HepG2 (cell line): ENCODE measurements at regions not wholly inside any gene's neighbourhood (a gene's known extent, or its start where the extent isn't known, plus 50 kb on each side); places are given as distances from the start of the nearest gene placed in this dataset.

Experiments
- ATAC-seq: fragments of 200-7000 bp; cut with Tn5 transposase; 3 replicates; pipeline ENCODE4 v1.9.1; 2020; ENCODE audit warnings: mild to moderate bottlenecking, moderate library complexity
- BruUV-seq: library from RNA; stranded (reverse); fragments of 400-500 nt; replicated peaks from 2 replicates; lab custom pipeline; 2021; lab: Mats Ljungman, UMichigan
- CTCF ChIA-PET: fragments of 300-600 bp; formaldehyde crosslinking; extraction: SDS; loops from one replicate; lab custom pipeline; 2021; ENCODE audit warnings: low total read pairs, inconsistent platforms, low intra/inter-chr PET ratio; lab: Yijun Ruan, JAX
- POLR2A ChIA-PET: fragments of 350-600 bp; sonication (Branson Sonifier 250); formaldehyde crosslinking; loops from one replicate; lab custom pipeline; 2020; ENCODE audit warnings: antibody characterized with exemption, inconsistent platforms; lab: Yijun Ruan, JAX
- DNase-seq: peaks from one replicate; pipeline ENCODE4 v3.0.0-alpha.2; 2015; ENCODE audit warnings: low spot score
- FAIRE-seq: peaks from 3 replicates; lab custom pipeline; 2011; peaks lifted over from hg19 to GRCh38; lab: Jason Lieb, UNC
- H2AFZ ChIP-seq: one replicate; pipeline ENCODE4 v1.6.1; 2011; ENCODE audit warnings: low read length, inconsistent platforms
- H3K27ac ChIP-seq: fragments of 300-600 bp; 3 replicates; pipeline ENCODE4 v1.8.0; 2011; ENCODE audit warnings: mixed run types, mild to moderate bottlenecking, mixed read lengths, low read length, inconsistent platforms; ENCODE audit not compliant: insufficient read depth; ENCODE audit errors: extremely low read length
- H3K27me3 ChIP-seq, 2 experiments: fragments of 200-600 bp in 1 of 2; 2 replicates in 1 of 2; 3 replicates in 1 of 2; pipeline versions ENCODE4 v1.6.0 to v1.8.0; 2011; ENCODE audit warnings: low read length in 2 of 2, mild to moderate bottlenecking in 2 of 2, moderate library complexity in 2 of 2, inconsistent platforms in 1 of 2; ENCODE audit not compliant: insufficient read depth in 2 of 2, control insufficient read depth in 1 of 2
- H3K36me3 ChIP-seq, 2 experiments: fragments of 200-600 bp in 1 of 2; replicated peaks in 1 of 2; 2 replicates in 1 of 2; 3 replicates in 1 of 2; pipeline versions ENCODE4 v1.5.1 to v1.8.0; 2011; ENCODE audit warnings: low read length in 2 of 2, inconsistent platforms in 1 of 2; ENCODE audit not compliant: insufficient read depth in 2 of 2, control insufficient read depth in 1 of 2
- H3K4me1 ChIP-seq: 2 replicates; pipeline ENCODE4 v1.5.1; 2012; ENCODE audit warnings: low read length, inconsistent platforms; ENCODE audit not compliant: insufficient read depth
- H3K4me2 ChIP-seq: 2 replicates; pipeline ENCODE4 v1.6.0; 2011; ENCODE audit warnings: low read depth, low read length, inconsistent platforms
- H3K4me3 ChIP-seq, 3 experiments: fragments of 200-600 bp in 1 of 3; sonication (generic), shearing (Covaris generic) in 1 of 3; replicated peaks in 1 of 3; 2 replicates each; pipeline ENCODE4 v1.5.1; 2011 to 2016; ENCODE audit warnings: low read length in 3 of 3, inconsistent platforms in 2 of 3, low read depth in 2 of 3, mild to moderate bottlenecking in 2 of 3, control low read depth in 1 of 3, mixed read lengths in 1 of 3; ENCODE audit not compliant: insufficient read depth in 1 of 3
- H3K79me2 ChIP-seq: one replicate; pipeline ENCODE4 v1.6.1; 2011; ENCODE audit warnings: low read length, inconsistent platforms; ENCODE audit not compliant: insufficient read depth
- H3K9ac ChIP-seq: 2 replicates; pipeline ENCODE4 v1.6.0; 2011; ENCODE audit warnings: mild to moderate bottlenecking, low read depth, low read length, inconsistent platforms; ENCODE audit not compliant: insufficient read depth
- H3K9me3 ChIP-seq: 2 replicates; pipeline ENCODE4 v1.5.1; 2012; ENCODE audit warnings: mild to moderate bottlenecking, low read length
- H4K20me1 ChIP-seq: 2 replicates; pipeline ENCODE4 v1.6.0; 2011; ENCODE audit warnings: inconsistent platforms, mild to moderate bottlenecking, low read length, moderate library complexity; ENCODE audit not compliant: insufficient read depth
- CEBPB ChIP-seq: IDR thresholded peaks from 2 replicates; pipeline ENCODE4 v1.6.1; 2011; ENCODE audit warnings: low read depth, low read length, improper control_type of control experiment, borderline replicate concordance
- FOXM1 ChIP-seq: sonication (generic); formaldehyde crosslinking; IDR thresholded peaks from 2 replicates; pipeline ENCODE4 v1.5.0; 2020; ENCODE audit warnings: missing genetic modification reagents
- HMG20A ChIP-seq: IDR thresholded peaks from 2 replicates; pipeline ENCODE4 v1.6.1; 2016; ENCODE audit warnings: borderline replicate concordance
- HNRNPK ChIP-seq: fragments of 200-400 bp; formaldehyde crosslinking; IDR thresholded peaks from 2 replicates; pipeline ENCODE4 v1.6.1; 2018; ENCODE audit warnings: low read length, low read depth, moderate library complexity, mild to moderate bottlenecking; ENCODE audit not compliant: poor library complexity, severe bottlenecking
- HOXA9 ChIP-seq: sonication (generic); formaldehyde crosslinking; IDR thresholded peaks from 2 replicates; pipeline ENCODE4 v1.8.1; 2022; ENCODE audit warnings: missing genetic modification reagents, mild to moderate bottlenecking, moderate library complexity, borderline replicate concordance
- LCORL ChIP-seq, 2 experiments: fragments of 450-650 bp in 1 of 2; sonication (generic) in 1 of 2; formaldehyde crosslinking in 1 of 2; IDR thresholded peaks; 2 replicates each; pipeline versions ENCODE4 v1.5.0 to v1.6.1; 2017 to 2020; ENCODE audit warnings: antibody characterized with exemption in 1 of 2, missing genetic modification reagents in 1 of 2
- NFIC ChIP-seq: IDR thresholded peaks from 2 replicates; pipeline ENCODE4 v1.6.1; 2012; ENCODE audit warnings: mild to moderate bottlenecking, low read length, inconsistent platforms
- ONECUT2 ChIP-seq: sonication (generic); formaldehyde crosslinking; IDR thresholded peaks from 2 replicates; pipeline ENCODE4 v1.4.0; 2020; ENCODE audit warnings: missing genetic modification reagents
- RAD51 ChIP-seq: fragments of 450-650 bp; IDR thresholded peaks from 2 replicates; pipeline ENCODE4 v1.6.1; 2016; ENCODE audit warnings: borderline replicate concordance
- RBM22 ChIP-seq: fragments of 200-400 bp; formaldehyde crosslinking; optimal IDR thresholded peaks from 2 replicates; pipeline ENCODE3; 2017; ENCODE audit warnings: mild to moderate bottlenecking, low read length, moderate library complexity
- SAFB2 ChIP-seq: sonication (generic); formaldehyde crosslinking; IDR thresholded peaks from 2 replicates; pipeline ENCODE4 v1.5.1; 2020; ENCODE audit warnings: missing genetic modification reagents, low read depth, mild to moderate bottlenecking, borderline replicate concordance
- SALL1 ChIP-seq: sonication (generic); formaldehyde crosslinking; IDR thresholded peaks from 2 replicates; pipeline ENCODE4 v1.8.0; 2022; ENCODE audit warnings: mild to moderate bottlenecking, missing genetic modification reagents
- TEAD2 ChIP-seq: sonication (generic); formaldehyde crosslinking; IDR thresholded peaks from 2 replicates; pipeline ENCODE4 v1.9.0; 2021; ENCODE audit warnings: missing genetic modification reagents
- ZNF7 ChIP-seq: IDR thresholded peaks from 2 replicates; pipeline ENCODE4 v1.6.1; 2016; ENCODE audit warnings: missing biosample characterization, missing genetic modification reagents
- ZNF891 ChIP-seq: sonication (generic); formaldehyde crosslinking; IDR thresholded peaks from 2 replicates; pipeline ENCODE4 v1.5.0; 2020; ENCODE audit warnings: mild to moderate bottlenecking, missing genetic modification reagents
- WGBS: methylation state at CpG from one replicate; pipeline ENCODE4 v1.1.6; 2017; ENCODE audit warnings: low lambda C conversion rate; 5-methylcytosine and 5-hydroxymethylcytosine counted together
- in situ Hi-C: cut with HindIII; loops from 2 replicates; pipeline ENCODE4 v1.10.0; 2017; ENCODE audit warnings: low pct_unique_long_range_greater_than_20kb; ENCODE audit not compliant: extremely low pct_ligation_motif_present
- intact Hi-C: fragments of 100-400 bp; cut with micrococcal nuclease; formaldehyde crosslinking; loops from one replicate; pipeline ENCODE4 v1.10.0; 2022; ENCODE audit not compliant: unreplicated experiment
- TF ChIP-seq, protein P1 (sequence below): IDR thresholded peaks from 2 replicates; pipeline ENCODE4 v1.6.1; 2012; ENCODE audit warnings: low read depth, low read length, improper control_type of control experiment
- TF ChIP-seq, protein P2 (sequence below): sonication (generic); formaldehyde crosslinking; IDR thresholded peaks from 2 replicates; pipeline ENCODE4 v1.4.0; 2020; ENCODE audit warnings: missing genetic modification reagents, borderline replicate concordance

DNA sequence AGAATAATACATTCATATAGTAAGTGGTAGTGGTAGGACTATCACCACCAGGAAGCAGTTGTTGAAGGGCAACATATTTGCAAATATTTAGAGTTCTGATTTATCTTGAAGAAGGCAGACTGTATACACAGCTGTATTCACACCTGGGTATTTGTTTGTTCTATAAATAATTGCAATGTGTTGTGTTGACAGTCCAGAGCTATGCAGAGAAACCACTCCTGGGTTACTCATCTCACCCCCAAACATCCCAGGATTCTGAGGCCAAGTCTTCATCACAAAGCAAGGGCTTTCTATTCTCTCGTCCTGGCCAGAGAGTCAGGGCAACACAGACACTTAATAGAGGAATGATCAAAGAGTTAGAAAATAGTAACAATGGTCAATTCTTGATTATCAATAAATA is 102.1 kb upstream of the FAT3 start:
- no peak overlapping the region for H3K4me3 ChIP-seq
- POLR2A ChIA-PET, result no interaction called here
- no peaks in the 10 kb centered on the region for H3K4me1 ChIP-seq
- in situ Hi-C loops (no loop called here), intact Hi-C loops (no loop called here)
- no peak overlapping the region for H3K4me2 ChIP-seq
- H3K79me2 ChIP-seq, result no peaks in the 10 kb centered on the region
- BruUV-seq, result no TSS peak
- no peak overlapping the region for H3K27ac ChIP-seq
- H3K27me3 ChIP-seq, result no peaks in the 10 kb centered on the region
- 0% methylated on average over 1 of the region's 1 CpG for WGBS
- no peaks in the 10 kb centered on the region for H4K20me1 ChIP-seq
- DNase-seq, result no peak
- ATAC-seq, result no peak
- TF ChIP-seq TEAD2 (no peak), HNRNPK (no peak), FOXM1 (no peak), CEBPB (no peak), LCORL (IDR thresholded peaks at IDR 0.05) (no peak), LCORL (CRISPR knock-in tag; IDR thresholded peaks at IDR 0.05) (no peak), HOXA9 (CRISPR knock-in tag) (no peak), ONECUT2 (no peak), RAD51 (no peak), SALL1 (CRISPR knock-in tag) (no peak), NFIC (no peak), SAFB2 (no peak), HMG20A (CRISPR knock-in tag) (no peak), ZNF7 (CRISPR knock-in tag) (no peak), RBM22 (no peak), ZNF891 (CRISPR knock-in tag) (no peak)
- TF ChIP-seq, protein P1, sequence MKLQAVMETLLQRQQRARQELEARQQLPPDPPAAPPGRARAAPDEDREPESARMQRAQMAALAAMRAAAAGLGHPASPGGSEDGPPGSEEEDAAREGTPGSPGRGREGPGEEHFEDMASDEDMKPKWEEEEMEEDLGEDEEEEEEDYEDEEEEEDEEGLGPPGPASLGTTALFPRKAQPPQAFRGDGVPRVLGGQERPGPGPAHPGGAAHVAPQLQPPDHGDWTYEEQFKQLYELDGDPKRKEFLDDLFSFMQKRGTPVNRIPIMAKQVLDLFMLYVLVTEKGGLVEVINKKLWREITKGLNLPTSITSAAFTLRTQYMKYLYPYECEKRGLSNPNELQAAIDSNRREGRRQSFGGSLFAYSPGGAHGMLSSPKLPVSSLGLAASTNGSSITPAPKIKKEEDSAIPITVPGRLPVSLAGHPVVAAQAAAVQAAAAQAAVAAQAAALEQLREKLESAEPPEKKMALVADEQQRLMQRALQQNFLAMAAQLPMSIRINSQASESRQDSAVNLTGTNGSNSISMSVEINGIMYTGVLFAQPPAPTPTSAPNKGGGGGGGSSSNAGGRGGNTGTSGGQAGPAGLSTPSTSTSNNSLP, result no peak
- TF ChIP-seq, protein P2, sequence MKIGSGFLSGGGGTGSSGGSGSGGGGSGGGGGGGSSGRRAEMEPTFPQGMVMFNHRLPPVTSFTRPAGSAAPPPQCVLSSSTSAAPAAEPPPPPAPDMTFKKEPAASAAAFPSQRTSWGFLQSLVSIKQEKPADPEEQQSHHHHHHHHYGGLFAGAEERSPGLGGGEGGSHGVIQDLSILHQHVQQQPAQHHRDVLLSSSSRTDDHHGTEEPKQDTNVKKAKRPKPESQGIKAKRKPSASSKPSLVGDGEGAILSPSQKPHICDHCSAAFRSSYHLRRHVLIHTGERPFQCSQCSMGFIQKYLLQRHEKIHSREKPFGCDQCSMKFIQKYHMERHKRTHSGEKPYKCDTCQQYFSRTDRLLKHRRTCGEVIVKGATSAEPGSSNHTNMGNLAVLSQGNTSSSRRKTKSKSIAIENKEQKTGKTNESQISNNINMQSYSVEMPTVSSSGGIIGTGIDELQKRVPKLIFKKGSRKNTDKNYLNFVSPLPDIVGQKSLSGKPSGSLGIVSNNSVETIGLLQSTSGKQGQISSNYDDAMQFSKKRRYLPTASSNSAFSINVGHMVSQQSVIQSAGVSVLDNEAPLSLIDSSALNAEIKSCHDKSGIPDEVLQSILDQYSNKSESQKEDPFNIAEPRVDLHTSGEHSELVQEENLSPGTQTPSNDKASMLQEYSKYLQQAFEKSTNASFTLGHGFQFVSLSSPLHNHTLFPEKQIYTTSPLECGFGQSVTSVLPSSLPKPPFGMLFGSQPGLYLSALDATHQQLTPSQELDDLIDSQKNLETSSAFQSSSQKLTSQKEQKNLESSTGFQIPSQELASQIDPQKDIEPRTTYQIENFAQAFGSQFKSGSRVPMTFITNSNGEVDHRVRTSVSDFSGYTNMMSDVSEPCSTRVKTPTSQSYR, result no peak
- CTCF ChIA-PET, result no interaction called here
- no peak for FAIRE-seq
- no peaks in the 10 kb centered on the region for H3K36me3 ChIP-seq
- H2AFZ ChIP-seq, result no peak overlapping the region
- peaks cover 5% of the 10 kb centered on the region for H3K9me3 ChIP-seq
- H3K9ac ChIP-seq, result no peak overlapping the region
